ENCODE measurements at regions not wholly inside any gene's neighbourhood (a gene's known extent, or its start where the extent isn't known, plus 50 kb on each side); places are given as distances from the start of the nearest gene placed in this dataset.
"Not testable (repeated sequence)": the region's sequence is repeated elsewhere in the genome, so short reads cannot be mapped to it uniquely, and the experiment has no call there.

DNA sequence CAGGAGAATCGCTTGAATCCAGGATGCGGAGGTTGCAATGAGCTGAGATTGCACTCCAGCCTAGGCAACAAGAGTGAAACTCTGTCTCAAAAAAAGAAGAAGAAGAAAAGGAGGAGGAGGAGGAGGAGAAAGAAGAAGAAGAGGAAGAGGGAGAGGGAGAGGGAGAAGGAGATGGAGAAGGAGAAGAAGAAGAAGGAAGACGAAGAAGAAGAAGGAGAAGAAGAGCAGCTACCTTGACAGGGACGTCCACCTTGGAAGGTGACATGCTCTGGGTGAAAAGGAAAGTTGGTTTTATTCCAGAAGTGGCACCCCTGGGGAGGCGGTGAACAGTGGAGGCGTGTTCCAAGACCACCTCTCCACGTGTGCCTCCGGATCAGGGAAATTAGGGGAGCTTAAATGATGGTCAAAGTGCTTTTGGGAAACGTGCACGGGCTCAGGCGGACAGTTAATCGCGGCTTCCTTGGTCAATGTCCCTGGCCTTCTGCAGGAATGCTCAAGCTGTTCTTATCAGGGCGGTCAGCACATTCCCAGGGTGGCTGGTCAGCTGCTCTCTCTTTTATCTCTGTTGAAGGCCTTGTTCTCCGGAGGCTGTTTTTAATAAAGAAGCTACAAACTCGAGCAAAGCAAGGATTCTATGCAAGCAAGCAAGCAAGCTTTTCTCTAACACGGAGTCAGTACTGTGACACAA lies 78.9 kb upstream of the PEG3 start:
- no peak overlapping the region for H3K27ac Mint-ChIP-seq
- H3K27me3 Mint-ChIP-seq (ENCODE audit: insufficient read depth, low read depth) = peaks cover 8% of the 10 kb centered on the region
- peaks cover 48% of the 10 kb centered on the region for H3K9me3 Mint-ChIP-seq
- Histone ChIP-seq H3K79me2 (ENCODE audit: low read depth) (no peaks in the 10 kb centered on the region), H4K20me1 (ENCODE audit: low read depth) (no peaks in the 10 kb centered on the region), H3K27ac (no peak overlapping the region), H3K27me3 (no peaks in the 10 kb centered on the region), H2AFZ (replicated peaks) (no peak overlapping the region), H3K4me1 (no peaks in the 10 kb centered on the region), H3K9me3 (ENCODE audit: low read depth) (peaks cover 5% of the 10 kb centered on the region), H3K4me2 (no peak overlapping the region), H3F3A (ENCODE audit: low read depth) (no peaks in the 10 kb centered on the region), H3K4me3 (no peak overlapping the region), H3K9ac (no peak overlapping the region), H3K36me3 (no peaks in the 10 kb centered on the region)
- no peak for DNase-seq (ENCODE audit: low spot score)
- H3K36me3 Mint-ChIP-seq = no peaks in the 10 kb centered on the region
- H3K4me3 Mint-ChIP-seq = no peak overlapping the region
- TF ChIP-seq EZH2 (IDR thresholded peaks at IDR 0.05) (no peak), CTCF (IDR thresholded peaks at IDR 0.05) (no peak), EZH2phosphoT487 (IDR thresholded peaks at IDR 0.05) (no peak)
- no peaks in the 10 kb centered on the region for H3K4me1 Mint-ChIP-seq

DNA sequence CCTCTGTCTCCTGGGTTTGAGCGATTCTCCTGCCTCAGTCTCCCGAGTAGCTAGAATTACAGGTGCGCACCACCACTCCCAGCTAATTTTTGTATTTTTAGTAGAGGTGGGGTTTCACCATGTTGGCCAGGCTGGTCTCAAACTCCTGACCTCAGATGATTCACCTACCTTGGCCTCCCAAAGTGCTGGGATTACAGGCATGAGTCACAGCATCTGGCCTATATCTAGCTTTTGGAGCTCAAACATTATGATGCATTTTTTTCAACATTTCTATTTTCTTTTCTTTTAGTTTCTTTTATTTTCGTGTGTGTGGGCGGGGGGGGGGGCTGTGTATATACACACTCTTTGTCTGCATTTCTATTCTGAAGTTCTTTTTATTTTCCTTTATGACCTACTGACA lies 85.6 kb upstream of the PEG3 start:
- H3K27me3 ChIP-seq; H3K27me3 Mint-ChIP-seq (ENCODE audit: insufficient read depth, low read depth); H3K27ac Mint-ChIP-seq; H3K36me3 ChIP-seq; H3K4me1 ChIP-seq; H3K9ac ChIP-seq; H2AFZ ChIP-seq (replicated peaks); H3K4me2 ChIP-seq; H4K20me1 ChIP-seq (ENCODE audit: low read depth); H3K4me3 ChIP-seq; H3F3A ChIP-seq (ENCODE audit: low read depth); H3K4me3 Mint-ChIP-seq; H3K27ac ChIP-seq; DNase-seq (ENCODE audit: low spot score); H3K79me2 ChIP-seq (ENCODE audit: low read depth); H3K4me1 Mint-ChIP-seq; H3K36me3 Mint-ChIP-seq: not testable (repeated sequence)
- peaks cover 43% of the 10 kb centered on the region for H3K9me3 Mint-ChIP-seq
- H3K9me3 ChIP-seq (ENCODE audit: low read depth) = peaks cover 29% of the 10 kb centered on the region

DNA sequence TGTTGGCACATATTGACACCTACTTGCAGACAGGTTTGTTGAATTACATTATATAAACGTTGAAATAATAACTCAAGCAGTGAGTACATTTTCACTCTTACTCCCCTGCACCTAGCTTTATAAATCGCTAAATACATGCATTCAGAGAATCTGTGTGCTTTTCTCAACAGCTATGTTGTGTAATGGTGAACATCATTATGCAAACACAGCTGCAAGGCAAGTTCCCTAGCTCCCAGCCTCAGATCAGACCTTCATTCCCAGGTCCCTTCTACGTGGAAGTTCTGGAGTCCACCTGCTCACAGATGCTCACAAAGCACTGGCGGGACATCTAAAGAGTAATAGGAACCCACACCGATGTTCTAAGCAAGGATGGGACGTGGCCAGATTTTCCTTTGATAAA lies 86.8 kb upstream of the PEG3 start:
- no peak for DNase-seq (ENCODE audit: low spot score)
- Histone ChIP-seq H3F3A (ENCODE audit: low read depth) (no peaks in the 10 kb centered on the region), H3K4me2 (no peak overlapping the region), H3K4me1 (no peaks in the 10 kb centered on the region), H3K27ac (no peak overlapping the region), H3K9me3 (ENCODE audit: low read depth) (peaks cover 38% of the 10 kb centered on the region), H2AFZ (replicated peaks) (no peak overlapping the region), H4K20me1 (ENCODE audit: low read depth) (no peaks in the 10 kb centered on the region), H3K36me3 (no peaks in the 10 kb centered on the region), H3K4me3 (no peak overlapping the region), H3K79me2 (ENCODE audit: low read depth) (no peaks in the 10 kb centered on the region), H3K27me3 (no peaks in the 10 kb centered on the region), H3K9ac (no peak overlapping the region)
- TF ChIP-seq EZH2 (IDR thresholded peaks at IDR 0.05) = no peak
- no peak for TF ChIP-seq EZH2phosphoT487 (IDR thresholded peaks at IDR 0.05)
- TF ChIP-seq CTCF (IDR thresholded peaks at IDR 0.05) = no peak
- Mint-ChIP-seq H3K4me3 (no peak overlapping the region), H3K27me3 (ENCODE audit: insufficient read depth, low read depth) (peaks cover 3% of the 10 kb centered on the region), H3K4me1 (no peaks in the 10 kb centered on the region), H3K9me3 (peaks cover 44% of the 10 kb centered on the region), H3K27ac (no peak overlapping the region), H3K36me3 (peaks cover 2% of the 10 kb centered on the region)

DNA sequence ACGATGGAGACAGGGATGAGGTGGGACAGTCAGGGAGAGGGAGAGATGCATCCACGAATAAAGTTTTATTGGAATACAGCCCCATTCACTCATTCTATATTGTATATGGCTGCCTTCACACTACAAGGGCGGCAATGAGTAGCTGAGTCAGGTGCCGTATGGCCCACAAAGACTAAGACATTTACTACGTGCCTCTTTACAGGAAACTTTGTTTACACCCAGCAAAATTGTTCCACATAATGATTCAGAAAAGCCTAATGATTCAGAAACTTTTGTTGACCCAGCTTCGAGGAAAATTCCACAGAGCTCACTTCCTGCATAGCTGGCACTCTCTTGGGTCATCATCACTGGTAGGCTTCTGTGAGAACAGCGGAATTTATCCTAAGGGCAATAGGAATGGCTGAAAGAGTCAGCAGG lies 87.3 kb upstream of the PEG3 start:
- H3K4me2 ChIP-seq = no peak overlapping the region
- peaks cover 49% of the 10 kb centered on the region for H3K9me3 Mint-ChIP-seq
- TF ChIP-seq CTCF (IDR thresholded peaks at IDR 0.05) = no peak
- no peak for TF ChIP-seq EZH2phosphoT487 (IDR thresholded peaks at IDR 0.05)
- no peak for TF ChIP-seq EZH2 (IDR thresholded peaks at IDR 0.05)
- no peaks in the 10 kb centered on the region for H4K20me1 ChIP-seq (ENCODE audit: low read depth)
- peaks cover 3% of the 10 kb centered on the region for H3K27me3 Mint-ChIP-seq (ENCODE audit: insufficient read depth, low read depth)
- H3K27ac ChIP-seq = no peak overlapping the region
- no peaks in the 10 kb centered on the region for H3K36me3 ChIP-seq
- no peak overlapping the region for H3K9ac ChIP-seq
- DNase-seq (ENCODE audit: low spot score) = no peak
- H3F3A ChIP-seq (ENCODE audit: low read depth) = no peaks in the 10 kb centered on the region
- H2AFZ ChIP-seq (replicated peaks) = no peak overlapping the region
- H3K4me3 ChIP-seq = no peak overlapping the region
- no peak overlapping the region for H3K4me3 Mint-ChIP-seq
- no peak overlapping the region for H3K27ac Mint-ChIP-seq
- no peaks in the 10 kb centered on the region for H3K4me1 ChIP-seq
- no peaks in the 10 kb centered on the region for H3K4me1 Mint-ChIP-seq
- H3K9me3 ChIP-seq (ENCODE audit: low read depth) = peaks cover 40% of the 10 kb centered on the region
- H3K27me3 ChIP-seq = no peaks in the 10 kb centered on the region
- no peaks in the 10 kb centered on the region for H3K79me2 ChIP-seq (ENCODE audit: low read depth)
- H3K36me3 Mint-ChIP-seq = peaks cover 2% of the 10 kb centered on the region
